Panc1 (cell line): ENCODE measurements at regions not wholly inside any gene's neighbourhood (a gene's known extent, or its start where the extent isn't known, plus 50 kb on each side); places are given as distances from the start of the nearest gene placed in this dataset.

Experiments
- ATAC-seq: fragments of 200-7000 bp; cut with Tn5 transposase; 2 replicates; pipeline ENCODE4 v1.9.1; 2020; ENCODE audit warnings: mild to moderate bottlenecking, moderate library complexity
- BruUV-seq: library from RNA; stranded (reverse); fragments of 400-500 nt; replicated peaks from 2 replicates; lab custom pipeline; 2021; lab: Mats Ljungman, UMichigan
- CTCF ChIA-PET: fragments of 300-600 bp; sonication (Branson Sonifier 250); formaldehyde crosslinking; loops from one replicate; lab custom pipeline; 2022; ENCODE audit warnings: antibody characterized with exemption; lab: Charles Lee
- POLR2A ChIA-PET: fragments of 300-600 bp; sonication (Branson Sonifier 250); formaldehyde crosslinking; loops from one replicate; lab custom pipeline; 2022; ENCODE audit warnings: antibody characterized with exemption; lab: Charles Lee
- DNase-seq: peaks from one replicate; pipeline ENCODE4 v3.0.0-alpha.2; 2010; ENCODE audit warnings: low read depth, low spot score
- H3K27ac ChIP-seq: 2 replicates; pipeline ENCODE4 v1.5.1; 2011; ENCODE audit warnings: mild to moderate bottlenecking, low read length, inconsistent platforms
- H3K27me3 ChIP-seq: fragments of 200-500 bp; sonication (Bioruptor generic); 2 replicates; pipeline ENCODE4 v1.6.0; 2014; ENCODE audit warnings: low read length, inconsistent platforms; ENCODE audit not compliant: control insufficient read depth, insufficient read depth
- H3K36me3 ChIP-seq: fragments of 200-500 bp; sonication (Bioruptor generic); 2 replicates; pipeline ENCODE4 v1.5.1; 2014; ENCODE audit warnings: inconsistent platforms, mild to moderate bottlenecking, low read length, moderate library complexity; ENCODE audit not compliant: control insufficient read depth, insufficient read depth
- H3K4me1 ChIP-seq: 2 replicates; pipeline ENCODE4 v1.5.1; 2011; ENCODE audit warnings: inconsistent platforms, mild to moderate bottlenecking, low read length, moderate library complexity; ENCODE audit not compliant: control insufficient read depth, insufficient read depth
- H3K4me3 ChIP-seq, 2 experiments: 2 replicates each; pipeline ENCODE4 v1.5.1; 2011 to 2012; ENCODE audit warnings: low read depth in 2 of 2, low read length in 2 of 2, mild to moderate bottlenecking in 2 of 2, inconsistent platforms in 1 of 2, moderate library complexity in 1 of 2
- H3K9me3 ChIP-seq: fragments of 200-500 bp; sonication (Bioruptor generic); 2 replicates; pipeline ENCODE4 v1.5.1; 2014; ENCODE audit warnings: low read depth, mild to moderate bottlenecking, inconsistent platforms, low read length, moderate library complexity; ENCODE audit not compliant: control insufficient read depth, insufficient read depth
- CTCF ChIP-seq: fragments of 450-650 bp; IDR thresholded peaks from 2 replicates; pipeline ENCODE4 v1.5.1; 2017; ENCODE audit warnings: mild to moderate bottlenecking
- POLR2AphosphoS5 ChIP-seq: IDR thresholded peaks from 2 replicates; pipeline ENCODE4 v1.6.1; 2012; ENCODE audit warnings: mild to moderate bottlenecking, low read depth, low read length, moderate library complexity
- REST ChIP-seq, 2 experiments: IDR thresholded peaks; 2 replicates each; pipeline ENCODE4 v1.6.1; 2011 to 2012; ENCODE audit warnings: low read depth in 2 of 2, control low read depth in 1 of 2, low read length in 1 of 2, mild to moderate bottlenecking in 1 of 2, moderate library complexity in 1 of 2; ENCODE audit not compliant: insufficient read depth in 1 of 2
- SIN3A ChIP-seq: IDR thresholded peaks from 2 replicates; pipeline ENCODE4 v1.6.1; 2012; ENCODE audit warnings: low read depth, mild to moderate bottlenecking, low read length, moderate library complexity, borderline replicate concordance; ENCODE audit not compliant: insufficient read depth
- TCF7L2 ChIP-seq: IDR thresholded peaks from 2 replicates; pipeline ENCODE4 v1.6.1; 2011; ENCODE audit warnings: mild to moderate bottlenecking, low read depth, low read length, inconsistent platforms
- in situ Hi-C: cut with HindIII; loops from 2 replicates; pipeline ENCODE4 v1.10.0; 2016; ENCODE audit warnings: low sequenced_read_pairs, low pct_unique_long_range_greater_than_20kb
- intact Hi-C: fragments of 100-400 bp; cut with micrococcal nuclease; formaldehyde crosslinking; loops from one replicate; pipeline ENCODE4 v1.10.0; 2022; ENCODE audit not compliant: unreplicated experiment

GRCh38 chr4:125527681-125528080 lies 212.9 kb downstream of the FAT4 start:
- BruUV-seq, result no TSS peak
- DNase-seq (no peak), ATAC-seq (no peak)
- in situ Hi-C loops (no loop called here), intact Hi-C loops (loop anchor here (10.0 kb wide), 1 partner anchor 197 kb away; no protein-coding TSS in a partner anchor)
- no peaks in the 10 kb centered on the region for H3K36me3 ChIP-seq
- H3K27ac ChIP-seq, result no peak overlapping the region
- H3K4me1 ChIP-seq, result peaks cover 4% of the 10 kb centered on the region; the same call in 1 of the 2 replicates
- CTCF ChIA-PET, result no interaction called here
- H3K4me3 ChIP-seq, result no peak overlapping the region
- no peaks in the 10 kb centered on the region for H3K27me3 ChIP-seq
- POLR2A ChIA-PET, result no interaction called here
- H3K9me3 ChIP-seq, result no peaks in the 10 kb centered on the region
- TF ChIP-seq REST (IDR thresholded peaks at IDR 0.05; ENCODE audit: insufficient read depth in 1 of 2, low read depth in 2 of 2, low read length in 1 of 2) (no peak), SIN3A (no peak), TCF7L2 (no peak), CTCF (no peak), POLR2AphosphoS5 (no peak)

DNA sequence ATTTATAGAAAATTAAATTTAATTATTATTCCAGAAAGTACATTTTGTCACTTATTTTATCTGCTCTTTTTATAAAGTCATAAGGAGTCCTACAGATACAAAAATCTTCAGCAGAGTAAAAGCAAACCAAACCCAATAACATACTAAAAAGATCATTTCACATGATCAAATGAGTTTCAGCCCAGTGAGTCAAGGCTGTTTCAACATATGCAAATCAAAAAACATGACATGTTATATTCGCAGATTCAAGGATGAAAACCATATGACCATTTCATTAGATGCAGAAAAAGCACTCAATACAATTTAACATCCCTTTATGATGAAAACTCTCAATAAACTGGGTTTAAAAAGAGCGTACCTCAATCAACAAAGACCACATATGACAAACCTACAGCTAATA lies 214.3 kb downstream of the FAT4 start:
- intact Hi-C loops, result loop anchor here (10.0 kb wide), 1 partner anchor 196 kb away; no protein-coding TSS in a partner anchor
- POLR2A ChIA-PET, result interaction anchor here (0.6 kb wide), 1 partner anchor 74 kb away, joined by 3 read pairs; no protein-coding TSS in a partner anchor
- no peak for DNase-seq

More for the DNA sequence above, 214.3 kb downstream of the FAT4 start:
- no peaks in the 10 kb centered on the region for H3K36me3 ChIP-seq
- in situ Hi-C loops, result no loop called here
- no peak overlapping the region for H3K27ac ChIP-seq
- no peak for ATAC-seq
- no peaks in the 10 kb centered on the region for H3K9me3 ChIP-seq
- no peak overlapping the region for H3K4me3 ChIP-seq
- no TSS peak for BruUV-seq
- H3K4me1 ChIP-seq, result no peaks in the 10 kb centered on the region
- no peaks in the 10 kb centered on the region for H3K27me3 ChIP-seq
- CTCF ChIA-PET, result no interaction called here
- TF ChIP-seq POLR2AphosphoS5, result no peak
- no peak for TF ChIP-seq CTCF
- TF ChIP-seq REST (IDR thresholded peaks at IDR 0.05; ENCODE audit: insufficient read depth in 1 of 2, low read depth in 2 of 2, low read length in 1 of 2), result no peak
- TF ChIP-seq SIN3A, result no peak
- TF ChIP-seq TCF7L2, result no peak
